ENCODE measurements at regions not wholly inside any gene's neighbourhood (a gene's known extent, or its start where the extent isn't known, plus 50 kb on each side); places are given as distances from the start of the nearest gene placed in this dataset.

GRCh38 chr7:18396953-18397352 lies 98.6 kb upstream of the HDAC9 start:
- H3K4me3 Mint-ChIP-seq: no peak overlapping the region
- no peak for TF ChIP-seq ERG (CRISPR knock-in tag; IDR thresholded peaks at IDR 0.05)
- TF ChIP-seq PREB (CRISPR knock-in tag; IDR thresholded peaks at IDR 0.05; ENCODE audit: borderline replicate concordance): no peak
- no peak for TF ChIP-seq FOXP4 (CRISPR knock-in tag; IDR thresholded peaks at IDR 0.05)
- no peak for TF ChIP-seq E2F4 (CRISPR knock-in tag; IDR thresholded peaks at IDR 0.05; ENCODE audit: borderline replicate concordance, low read depth)
- TF ChIP-seq MYBL2 (CRISPR knock-in tag; IDR thresholded peaks at IDR 0.05): no peak
- no peak for TF ChIP-seq HMGA2 (CRISPR knock-in tag; IDR thresholded peaks at IDR 0.05)
- TF ChIP-seq SMAD4 (CRISPR knock-in tag; IDR thresholded peaks at IDR 0.05): no peak
- no peaks in the 10 kb centered on the region for H3K27me3 Mint-ChIP-seq (ENCODE audit: low read depth)
- ChIA-PET POLR2A (no interaction called here), CTCF (interaction anchor here (1.2 kb wide), 1 partner anchor 39 kb away, joined by 4 read pairs; no protein-coding TSS in a partner anchor)
- H3K27ac Mint-ChIP-seq: peak overlapping the region; percentile 21; the same call in 1 of the 2 replicates
- DNase-seq (ENCODE audit: low spot score): no peak
- H3K9me3 Mint-ChIP-seq: no peaks in the 10 kb centered on the region
- peak; percentile 33 for ATAC-seq
- H3K4me1 Mint-ChIP-seq: peaks cover 51% of the 10 kb centered on the region
- no peaks in the 10 kb centered on the region for H3K36me3 Mint-ChIP-seq

- DNase-seq (ENCODE audit: low spot score): no peak
- Mint-ChIP-seq H3K36me3 (no peaks in the 10 kb centered on the region), H3K4me1 (peaks cover 44% of the 10 kb centered on the region), H3K4me3 (no peak overlapping the region), H3K27me3 (ENCODE audit: low read depth) (no peaks in the 10 kb centered on the region), H3K9me3 (no peaks in the 10 kb centered on the region), H3K27ac (peak overlapping the region; percentile 34)
- TF ChIP-seq ERG (CRISPR knock-in tag; IDR thresholded peaks at IDR 0.05) (no peak), ZNF138 (CRISPR knock-in tag; conservative IDR thresholded peaks at IDR 0.05) (no peak), ZNF232 (CRISPR knock-in tag; IDR thresholded peaks at IDR 0.05) (no peak), KAT7 (CRISPR knock-in tag; IDR thresholded peaks at IDR 0.05; ENCODE audit: borderline replicate concordance) (no peak), FOXJ3 (CRISPR knock-in tag; IDR thresholded peaks at IDR 0.05; ENCODE audit: borderline replicate concordance) (no peak), TEAD4 (CRISPR knock-in tag; IDR thresholded peaks at IDR 0.05) (no peak)
- ChIA-PET POLR2A (no interaction called here), CTCF (interaction anchor here (0.7 to 1.5 kb wide), 5 partner anchors 42 to 191 kb away, joined by 3 read pairs; partner anchors contain the start of gene HDAC9)
- ATAC-seq: peak; percentile 72
These were observed 95.9 kb upstream of the HDAC9 start for GRCh38 chr7:18399436-18400235.

GRCh38 chr7:18400275-18400674 lies 95.3 kb upstream of the HDAC9 start:
- ATAC-seq: no peak
- H3K36me3 Mint-ChIP-seq: no peaks in the 10 kb centered on the region
- no peak overlapping the region for H3K27ac Mint-ChIP-seq
- CTCF ChIA-PET: interaction anchor here (0.9 to 1.5 kb wide), 2 partner anchors 42 to 107 kb away, joined by 3 read pairs; no protein-coding TSS in a partner anchor
- peaks cover 46% of the 10 kb centered on the region for H3K4me1 Mint-ChIP-seq
- no peak for DNase-seq (ENCODE audit: low spot score)
- POLR2A ChIA-PET: no interaction called here
- H3K9me3 Mint-ChIP-seq: no peaks in the 10 kb centered on the region
- H3K4me3 Mint-ChIP-seq: no peak overlapping the region
- H3K27me3 Mint-ChIP-seq (ENCODE audit: low read depth): no peaks in the 10 kb centered on the region
- TF ChIP-seq ZNF396 (CRISPR knock-in tag; IDR thresholded peaks at IDR 0.05; ENCODE audit: borderline replicate concordance) (no peak), USF2 (CRISPR knock-in tag; IDR thresholded peaks at IDR 0.05) (no peak), RORB (CRISPR knock-in tag; IDR thresholded peaks at IDR 0.05) (no peak), OVOL2 (CRISPR knock-in tag; IDR thresholded peaks at IDR 0.05; ENCODE audit: borderline replicate concordance) (no peak), FOXP4 (CRISPR knock-in tag; IDR thresholded peaks at IDR 0.05) (no peak), CREB1 (CRISPR knock-in tag; IDR thresholded peaks at IDR 0.05) (no peak), JAZF1 (CRISPR knock-in tag; IDR thresholded peaks at IDR 0.05) (no peak), ESRRA (CRISPR knock-in tag; IDR thresholded peaks at IDR 0.05; ENCODE audit: borderline replicate concordance) (no peak), ETV6 (CRISPR knock-in tag; IDR thresholded peaks at IDR 0.05) (no peak), NFYB (CRISPR knock-in tag; conservative IDR thresholded peaks at IDR 0.05; ENCODE audit: low read depth) (no peak)
